PC-9 (cell line): ENCODE measurements at regions not wholly inside any gene's neighbourhood (a gene's known extent, or its start where the extent isn't known, plus 50 kb on each side); places are given as distances from the start of the nearest gene placed in this dataset.

Source experiments
- BruUV-seq: library from RNA; stranded (reverse); fragments of 400-500 nt; replicated peaks from 2 replicates; lab custom pipeline; 2021; lab: Mats Ljungman, UMichigan
- CTCF ChIA-PET: fragments of 300-600 bp; sonication (Branson Sonifier 250); formaldehyde crosslinking; loops from one replicate; lab custom pipeline; 2022; ENCODE audit warnings: antibody characterized with exemption; lab: Charles Lee
- POLR2A ChIA-PET: fragments of 300-600 bp; sonication (Branson Sonifier 250); formaldehyde crosslinking; loops from one replicate; lab custom pipeline; 2022; ENCODE audit warnings: antibody characterized with exemption; ENCODE audit not compliant: unreplicated experiment; lab: Charles Lee
- DNase-seq, 2 experiments: peaks; one replicate each; pipeline versions ENCODE4 v3.0.0 to v3.0.0-alpha.2; 2015 to 2022; ENCODE audit warnings: mixed read lengths in 1 of 2
- H2AFZ ChIP-seq: fragments of 200-600 bp; sonication (generic); 2 replicates; pipeline ENCODE4 v1.8.1; 2017; ENCODE audit warnings: antibody characterized with exemption
- H3F3A ChIP-seq: fragments of 200-600 bp; sonication (generic); 2 replicates; pipeline ENCODE4 v1.8.1; 2017; ENCODE audit warnings: antibody characterized with exemption, mild to moderate bottlenecking, low read depth; ENCODE audit not compliant: insufficient read depth
- H3K27ac ChIP-seq: fragments of 200-600 bp; sonication (generic); 2 replicates; pipeline ENCODE4 v1.6.1; 2016; ENCODE audit warnings: mixed run types
- H3K27me3 ChIP-seq: fragments of 200-600 bp; sonication (generic); 2 replicates; pipeline ENCODE4 v1.6.1; 2016; ENCODE audit warnings: low read depth, mixed run types; ENCODE audit not compliant: insufficient read depth
- H3K36me3 ChIP-seq: fragments of 200-600 bp; sonication (generic); 2 replicates; pipeline ENCODE4 v1.6.1; 2016; ENCODE audit warnings: low read depth, mixed run types
- H3K4me1 ChIP-seq: fragments of 200-600 bp; sonication (generic); replicated peaks from 2 replicates; pipeline ENCODE4 v1.6.1; 2016; ENCODE audit warnings: mixed run types; ENCODE audit not compliant: insufficient read depth
- H3K4me2 ChIP-seq: fragments of 200-600 bp; sonication (generic); 2 replicates; pipeline ENCODE4 v1.6.1; 2017; ENCODE audit warnings: mixed run types
- H3K4me3 ChIP-seq: fragments of 200-600 bp; sonication (generic); 2 replicates; pipeline ENCODE4 v1.6.1; 2016; ENCODE audit warnings: mixed run types
- H3K79me2 ChIP-seq: fragments of 200-600 bp; sonication (generic); 2 replicates; pipeline ENCODE4 v1.6.1; 2017; ENCODE audit warnings: low read depth, mixed run types
- H3K9me2 ChIP-seq: fragments of 200-600 bp; sonication (generic); 2 replicates; pipeline ENCODE4 v1.8.1; 2017; ENCODE audit warnings: mild to moderate bottlenecking; ENCODE audit not compliant: insufficient read depth
- H3K9me3 ChIP-seq: fragments of 200-600 bp; sonication (generic); 2 replicates; pipeline ENCODE4 v1.8.1; 2016; ENCODE audit warnings: low read depth; ENCODE audit not compliant: insufficient read depth
- H4K20me1 ChIP-seq: fragments of 200-600 bp; sonication (generic); 2 replicates; pipeline ENCODE4 v1.8.1; 2017; ENCODE audit not compliant: insufficient read depth
- EZH2 ChIP-seq: fragments of 200-600 bp; sonication (generic); IDR thresholded peaks from 2 replicates; pipeline ENCODE4 v1.8.0; 2017; ENCODE audit warnings: antibody characterized with exemption, low read depth
- intact Hi-C: fragments of 100-400 bp; cut with micrococcal nuclease; formaldehyde crosslinking; loops from one replicate; pipeline ENCODE4 v1.10.0; 2022; ENCODE audit not compliant: unreplicated experiment
- TF ChIP-seq, protein P1 (sequence below): fragments of 200-600 bp; sonication (generic); conservative IDR thresholded peaks from 2 replicates; pipeline ENCODE4 v1.6.1; 2017; ENCODE audit warnings: mixed run types, antibody characterized with exemption, mild to moderate bottlenecking, moderate library complexity

DNA sequence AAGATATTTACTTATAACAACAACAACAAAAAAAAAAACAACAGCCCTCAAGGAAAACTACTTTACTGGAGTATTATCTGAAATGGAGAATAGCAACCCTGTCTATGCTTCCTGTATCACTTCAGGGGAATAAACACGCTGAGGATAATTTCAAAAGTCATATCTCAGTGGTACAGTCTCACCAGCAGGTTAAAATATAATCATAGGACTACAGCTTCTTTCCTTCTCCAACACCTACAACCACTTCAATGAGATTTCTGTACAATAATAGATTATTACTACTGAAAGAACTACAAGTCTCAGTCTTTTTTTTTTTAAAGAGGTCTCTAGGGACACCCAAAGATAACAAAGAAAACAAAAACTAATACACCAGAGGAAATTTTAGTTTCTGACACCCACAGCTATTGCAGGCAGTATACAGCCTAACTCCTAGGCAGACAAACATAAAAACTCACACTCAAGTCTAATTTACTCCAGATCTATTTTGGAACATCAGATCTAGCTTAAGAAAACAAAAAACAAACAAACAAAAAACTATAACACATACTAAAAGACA lies 268.2 kb downstream of the BCHE start:
- Histone ChIP-seq H3K4me2 (no peak overlapping the region), H3F3A (peaks cover 3% of the 10 kb centered on the region; the same call in 1 of the 2 replicates), H4K20me1 (no peaks in the 10 kb centered on the region), H3K4me1 (0 out of 2 replicates have a peak, but pooled peaks cover 9% of the 10 kb centered on the region), H2AFZ (no peak overlapping the region), H3K9me3 (no peaks in the 10 kb centered on the region), H3K79me2 (no peaks in the 10 kb centered on the region), H3K4me3 (no peak overlapping the region), H3K9me2 (peaks cover 6% of the 10 kb centered on the region; the same call in 1 of the 2 replicates), H3K36me3 (no peaks in the 10 kb centered on the region), H3K27me3 (no peaks in the 10 kb centered on the region), H3K27ac (no peak overlapping the region)
- ChIA-PET CTCF (no interaction called here), POLR2A (no interaction called here)
- no TSS peak for BruUV-seq
- DNase-seq: no peak
- intact Hi-C loops: no loop called here
- TF ChIP-seq EZH2: no peak
- TF ChIP-seq, protein P1, sequence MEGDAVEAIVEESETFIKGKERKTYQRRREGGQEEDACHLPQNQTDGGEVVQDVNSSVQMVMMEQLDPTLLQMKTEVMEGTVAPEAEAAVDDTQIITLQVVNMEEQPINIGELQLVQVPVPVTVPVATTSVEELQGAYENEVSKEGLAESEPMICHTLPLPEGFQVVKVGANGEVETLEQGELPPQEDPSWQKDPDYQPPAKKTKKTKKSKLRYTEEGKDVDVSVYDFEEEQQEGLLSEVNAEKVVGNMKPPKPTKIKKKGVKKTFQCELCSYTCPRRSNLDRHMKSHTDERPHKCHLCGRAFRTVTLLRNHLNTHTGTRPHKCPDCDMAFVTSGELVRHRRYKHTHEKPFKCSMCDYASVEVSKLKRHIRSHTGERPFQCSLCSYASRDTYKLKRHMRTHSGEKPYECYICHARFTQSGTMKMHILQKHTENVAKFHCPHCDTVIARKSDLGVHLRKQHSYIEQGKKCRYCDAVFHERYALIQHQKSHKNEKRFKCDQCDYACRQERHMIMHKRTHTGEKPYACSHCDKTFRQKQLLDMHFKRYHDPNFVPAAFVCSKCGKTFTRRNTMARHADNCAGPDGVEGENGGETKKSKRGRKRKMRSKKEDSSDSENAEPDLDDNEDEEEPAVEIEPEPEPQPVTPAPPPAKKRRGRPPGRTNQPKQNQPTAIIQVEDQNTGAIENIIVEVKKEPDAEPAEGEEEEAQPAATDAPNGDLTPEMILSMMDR: no peak

DNA sequence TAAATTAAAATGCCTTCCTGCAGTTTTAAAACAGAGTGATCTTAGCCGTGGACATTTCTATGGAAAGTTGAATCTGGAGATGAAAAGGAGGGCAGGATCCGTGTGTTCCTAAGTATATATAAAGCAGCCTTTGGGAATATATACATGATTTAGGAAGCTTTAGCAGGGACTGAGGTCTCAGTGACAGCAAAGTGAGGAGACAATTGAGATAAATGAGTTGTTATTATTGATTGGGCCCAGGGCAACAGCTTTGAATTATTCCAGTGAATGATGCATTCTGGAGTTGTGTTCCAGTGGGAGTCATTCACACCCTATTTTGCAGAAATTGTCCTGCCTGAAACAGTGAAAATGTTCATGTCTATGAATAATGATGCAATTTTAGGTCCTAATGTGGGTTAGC lies 281.4 kb downstream of the BCHE start:
- Histone ChIP-seq H3K79me2 (no peaks in the 10 kb centered on the region), H2AFZ (no peak overlapping the region), H3K4me3 (no peak overlapping the region), H3K9me3 (no peaks in the 10 kb centered on the region), H3F3A (no peaks in the 10 kb centered on the region), H3K4me2 (no peak overlapping the region), H3K36me3 (no peaks in the 10 kb centered on the region), H3K27me3 (no peaks in the 10 kb centered on the region), H3K27ac (no peak overlapping the region), H3K9me2 (peaks cover 5% of the 10 kb centered on the region; the same call in 1 of the 2 replicates), H4K20me1 (no peaks in the 10 kb centered on the region), H3K4me1 (no peaks in the 10 kb centered on the region)
- no peak for DNase-seq
- ChIA-PET POLR2A (interaction anchor here (0.7 kb wide), 1 partner anchor 59 kb away, joined by 4 read pairs; no protein-coding TSS in a partner anchor), CTCF (no interaction called here)
- intact Hi-C loops: no loop called here
- TF ChIP-seq EZH2: no peak
- BruUV-seq: no TSS peak

DNA sequence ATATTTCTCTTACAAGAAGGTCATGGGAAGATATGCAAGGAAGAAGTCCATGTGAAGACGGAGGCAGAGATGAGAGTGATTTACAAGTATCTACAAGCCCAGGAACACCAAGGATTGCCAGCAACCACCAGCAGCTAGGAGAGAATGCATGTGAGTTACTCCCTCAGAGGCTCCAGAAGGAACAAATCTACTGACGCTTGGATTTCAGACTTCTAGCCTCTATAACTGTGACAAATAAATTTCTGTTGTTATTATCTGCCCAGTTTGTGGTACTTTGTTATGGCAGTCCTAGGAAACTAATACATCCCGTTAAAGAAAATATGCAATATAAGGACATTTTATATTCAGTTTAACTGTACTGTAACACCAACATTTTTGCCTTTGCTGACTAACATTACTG lies 283.9 kb downstream of the BCHE start:
- intact Hi-C loops: no loop called here
- DNase-seq: no peak
- Histone ChIP-seq H3K4me2 (no peak overlapping the region), H3K27ac (no peak overlapping the region), H3K9me2 (peaks cover 5% of the 10 kb centered on the region; the same call in 1 of the 2 replicates), H3F3A (no peaks in the 10 kb centered on the region), H3K36me3 (no peaks in the 10 kb centered on the region), H3K79me2 (no peaks in the 10 kb centered on the region), H4K20me1 (no peaks in the 10 kb centered on the region), H3K4me3 (no peak overlapping the region), H3K4me1 (no peaks in the 10 kb centered on the region), H3K9me3 (no peaks in the 10 kb centered on the region), H2AFZ (no peak overlapping the region), H3K27me3 (no peaks in the 10 kb centered on the region)
- ChIA-PET CTCF (no interaction called here), POLR2A (no interaction called here)
- no TSS peak for BruUV-seq
- TF ChIP-seq, protein P1: no peak
- TF ChIP-seq EZH2: no peak
